HK-2 (cell line): ENCODE measurements at regions not wholly inside any gene's neighbourhood (a gene's known extent, or its start where the extent isn't known, plus 50 kb on each side); places are given as distances from the start of the nearest gene placed in this dataset.
"Not testable (repeated sequence)": the region's sequence is repeated elsewhere in the genome, so short reads cannot be mapped to it uniquely, and the experiment has no call there.

ENCODE experiments used
- DNase-seq: peaks from one replicate; pipeline ENCODE4 v3.0.0-alpha.2; 2018; ENCODE audit not compliant: unreplicated experiment

DNA sequence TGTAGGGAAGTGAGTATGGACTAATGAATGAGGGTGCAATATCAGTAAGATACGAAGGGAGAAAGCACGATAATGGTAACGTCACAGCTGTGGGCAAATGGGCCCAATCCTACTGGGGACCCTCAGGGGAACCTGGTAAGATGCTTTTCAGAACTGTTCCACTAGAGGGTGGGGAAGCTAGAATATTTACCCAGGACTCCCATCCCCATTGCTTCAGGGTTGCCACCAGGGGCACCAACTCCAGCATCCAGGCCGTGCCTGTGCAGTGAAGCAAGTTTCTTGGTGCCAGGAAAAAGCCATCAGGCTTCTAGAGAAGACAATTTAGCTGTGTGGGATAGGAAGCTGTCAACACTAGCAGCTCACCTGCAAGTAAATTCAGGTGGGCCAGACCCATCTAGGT, 409.3 kb downstream of the AGTPBP1 start:
- DNase-seq: no peak

DNA sequence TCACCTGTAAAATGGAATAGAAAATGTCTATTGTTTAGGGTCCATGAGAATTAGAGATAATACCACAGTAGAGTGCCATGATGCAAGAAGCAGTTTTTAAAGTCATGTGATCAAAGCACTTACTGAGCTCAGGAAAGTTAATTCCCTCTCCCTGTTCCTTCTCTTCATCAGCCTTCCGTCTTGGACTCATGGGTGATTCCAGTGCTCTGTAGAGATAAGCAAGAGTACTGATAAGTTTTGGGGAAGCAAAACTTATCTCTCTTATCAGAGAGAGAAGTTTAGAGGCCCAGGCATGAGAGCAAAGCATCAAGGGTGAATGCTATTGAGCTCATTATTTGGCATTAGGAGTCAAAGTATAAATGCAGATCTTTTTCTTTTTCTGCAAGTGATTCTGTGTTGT, 410.1 kb downstream of the AGTPBP1 start:
- DNase-seq: no peak

GRCh38 chr9:85322592-85322991, 419.2 kb downstream of the AGTPBP1 start:
- no peak for DNase-seq

GRCh38 chr9:85321561-85321960, 420.2 kb downstream of the AGTPBP1 start:
- no peak for DNase-seq

- DNase-seq: no peak
Observed at GRCh38 chr9:85319936-85320656, 421.7 kb downstream of the AGTPBP1 start.

GRCh38 chr9:85315535-85315934, 426.2 kb downstream of the AGTPBP1 start:
- DNase-seq: not testable (repeated sequence)

- DNase-seq: no peak
Observed at GRCh38 chr9:85310573-85310972, 431.2 kb downstream of the AGTPBP1 start.

- DNase-seq: no peak
Observed at GRCh38 chr9:85303757-85304134, 438.0 kb downstream of the AGTPBP1 start.

- DNase-seq: no peak
Observed at GRCh38 chr9:85302938-85303756, 438.6 kb downstream of the AGTPBP1 start.

DNA sequence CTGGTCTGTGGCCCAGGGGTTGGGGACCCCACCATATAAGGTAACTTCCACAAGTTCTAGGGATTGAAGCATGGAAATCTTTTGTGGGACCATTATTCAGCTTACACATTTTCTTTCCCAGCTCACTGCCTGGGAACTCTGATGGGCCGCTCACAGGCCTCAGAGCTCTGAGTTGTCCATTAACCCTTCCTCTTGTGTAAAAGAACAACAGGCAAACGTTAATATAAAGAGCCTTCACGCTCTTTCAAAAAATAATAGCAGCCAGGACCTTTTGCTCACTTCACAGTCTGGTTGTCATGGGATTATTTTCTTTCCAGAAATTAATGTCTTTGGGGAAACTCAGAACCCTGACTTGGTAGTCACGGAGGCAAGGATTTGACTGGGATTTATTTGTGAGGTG, 443.3 kb downstream of the AGTPBP1 start:
- DNase-seq: no peak

GRCh38 chr9:85295244-85295643, 446.5 kb downstream of the AGTPBP1 start:
- DNase-seq: not testable (repeated sequence)

DNA sequence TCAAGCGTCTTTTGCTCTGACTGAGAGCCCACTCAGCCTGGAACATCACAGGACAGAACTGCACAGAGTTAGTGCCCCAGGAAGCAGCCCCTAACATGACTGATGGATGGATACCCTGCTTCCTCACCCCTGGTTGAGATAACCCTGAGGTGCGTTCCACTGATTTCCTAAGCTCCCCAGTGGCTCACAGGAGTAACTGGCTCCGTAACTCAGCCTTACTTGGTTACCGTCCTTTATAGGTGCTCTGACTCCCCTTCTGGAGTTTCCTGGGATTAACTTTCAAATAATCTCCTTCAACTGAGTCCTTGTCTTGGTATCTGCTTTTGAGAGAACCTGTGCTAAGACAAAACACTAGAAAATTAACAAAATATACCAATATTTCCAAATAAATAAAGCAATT, 449.5 kb downstream of the AGTPBP1 start:
- no peak for DNase-seq

GRCh38 chr9:85291266-85291665, 450.5 kb downstream of the AGTPBP1 start:
- DNase-seq: no peak

GRCh38 chr9:85290019-85290418, 451.7 kb downstream of the AGTPBP1 start:
- DNase-seq: no peak

GRCh38 chr9:85289142-85289541, 452.6 kb downstream of the AGTPBP1 start:
- no peak for DNase-seq

GRCh38 chr9:85283421-85283820, 458.3 kb downstream of the AGTPBP1 start:
- DNase-seq: no peak

GRCh38 chr9:85278769-85279168, 463.0 kb downstream of the AGTPBP1 start:
- no peak for DNase-seq

DNA sequence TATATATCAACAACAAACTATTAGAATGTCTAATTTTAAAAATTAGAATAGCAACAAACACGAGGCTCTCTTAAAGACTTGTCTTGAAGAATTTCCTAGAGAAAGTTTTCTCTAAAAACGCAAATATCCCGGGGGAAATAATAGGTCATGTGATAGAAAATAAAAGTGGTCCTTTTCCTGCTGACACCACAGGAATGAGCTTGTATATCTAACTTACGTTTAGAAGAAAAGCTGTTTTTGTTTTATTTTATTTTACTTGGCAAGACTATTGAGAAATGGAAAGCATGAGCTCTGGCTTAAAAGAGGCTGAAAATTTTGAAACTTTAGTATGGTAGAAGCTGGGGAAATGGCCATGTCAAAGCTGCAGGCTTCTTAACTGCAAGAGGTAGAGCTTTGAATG, 465.0 kb downstream of the AGTPBP1 start:
- no peak for DNase-seq

GRCh38 chr9:85269811-85270210, 471.9 kb downstream of the AGTPBP1 start:
- no peak for DNase-seq

GRCh38 chr9:85268131-85268530, 473.6 kb downstream of the AGTPBP1 start:
- DNase-seq: no peak

- no peak for DNase-seq
Observed at GRCh38 chr9:85264695-85265094, 477.1 kb downstream of the AGTPBP1 start.

DNA sequence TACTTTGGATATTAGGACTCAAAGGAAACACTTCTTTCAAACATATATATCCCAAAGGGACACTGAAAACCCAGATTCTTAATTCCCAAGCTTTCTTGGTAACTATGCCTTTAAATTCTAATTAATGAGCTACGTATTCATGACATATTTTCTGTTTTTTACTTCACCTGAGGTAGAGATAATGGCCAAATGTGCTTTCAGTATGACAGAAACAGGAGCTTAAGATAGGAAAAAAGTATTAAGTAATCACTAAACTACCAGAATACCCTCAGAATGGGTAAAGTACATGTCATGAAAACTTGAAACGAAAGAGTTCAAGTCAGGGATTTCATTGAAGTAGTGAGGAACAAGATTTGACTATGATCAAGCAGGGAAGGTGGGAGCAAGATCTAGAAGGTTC, 478.5 kb downstream of the AGTPBP1 start:
- no peak for DNase-seq

DNA sequence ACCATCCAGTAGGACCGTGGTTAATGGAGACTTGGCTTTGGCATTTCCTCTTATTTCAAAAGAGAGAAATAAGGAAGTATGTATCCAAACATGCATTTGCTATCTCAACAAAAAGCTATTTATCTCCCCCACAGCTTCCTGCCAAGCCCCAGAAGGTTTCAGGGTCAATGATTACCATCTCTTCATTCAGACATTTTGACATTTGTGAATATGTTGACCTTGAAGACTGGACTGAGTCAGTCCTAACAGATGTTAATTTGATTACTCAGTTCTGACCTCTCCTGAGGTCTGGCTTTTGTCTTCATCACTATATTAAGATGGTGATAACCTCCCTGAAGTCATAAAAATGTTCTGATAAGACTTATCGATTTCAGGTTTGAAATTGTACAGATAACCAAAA, 479.4 kb downstream of the AGTPBP1 start:
- no peak for DNase-seq
